ENCODE measurements at regions not wholly inside any gene's neighbourhood (a gene's known extent, or its start where the extent isn't known, plus 50 kb on each side); places are given as distances from the start of the nearest gene placed in this dataset.

- no peak for TF ChIP-seq EZH2 (IDR thresholded peaks at IDR 0.05; ENCODE audit: borderline replicate concordance, low read depth, low read length, poor library complexity, severe bottlenecking)
- TF ChIP-seq, protein P1, sequence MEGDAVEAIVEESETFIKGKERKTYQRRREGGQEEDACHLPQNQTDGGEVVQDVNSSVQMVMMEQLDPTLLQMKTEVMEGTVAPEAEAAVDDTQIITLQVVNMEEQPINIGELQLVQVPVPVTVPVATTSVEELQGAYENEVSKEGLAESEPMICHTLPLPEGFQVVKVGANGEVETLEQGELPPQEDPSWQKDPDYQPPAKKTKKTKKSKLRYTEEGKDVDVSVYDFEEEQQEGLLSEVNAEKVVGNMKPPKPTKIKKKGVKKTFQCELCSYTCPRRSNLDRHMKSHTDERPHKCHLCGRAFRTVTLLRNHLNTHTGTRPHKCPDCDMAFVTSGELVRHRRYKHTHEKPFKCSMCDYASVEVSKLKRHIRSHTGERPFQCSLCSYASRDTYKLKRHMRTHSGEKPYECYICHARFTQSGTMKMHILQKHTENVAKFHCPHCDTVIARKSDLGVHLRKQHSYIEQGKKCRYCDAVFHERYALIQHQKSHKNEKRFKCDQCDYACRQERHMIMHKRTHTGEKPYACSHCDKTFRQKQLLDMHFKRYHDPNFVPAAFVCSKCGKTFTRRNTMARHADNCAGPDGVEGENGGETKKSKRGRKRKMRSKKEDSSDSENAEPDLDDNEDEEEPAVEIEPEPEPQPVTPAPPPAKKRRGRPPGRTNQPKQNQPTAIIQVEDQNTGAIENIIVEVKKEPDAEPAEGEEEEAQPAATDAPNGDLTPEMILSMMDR (conservative IDR thresholded peaks at IDR 0.05; ENCODE audit: low read depth, low read length): no peak
Observed at GRCh38 chr5:97838214-97838613, 655.2 kb upstream of the RIOK2 start.
